Skin epidermis (tissue), 12 donors: ENCODE measurements at regions not wholly inside any gene's neighbourhood (a gene's known extent, or its start where the extent isn't known, plus 50 kb on each side); places are given as distances from the start of the nearest gene placed in this dataset.
"Not testable (repeated sequence)": the region's sequence is repeated elsewhere in the genome, so short reads cannot be mapped to it uniquely, and the experiment has no call there.

Source experiments
- H3K27ac ChIP-seq, 21 experiments: fragments of 200-600 bp; sonication (generic) in 11 of 21; one replicate each; pipeline ENCODE4 v1.5.0; 2020; ENCODE audit warnings: mild to moderate bottlenecking in 3 of 21, inconsistent platforms in 2 of 21, moderate library complexity in 2 of 21
- H3K4me3 ChIP-seq, 7 experiments: fragments of 200-600 bp; sonication (generic) in 2 of 7; one replicate each; pipeline ENCODE4 v1.5.0; 2020; ENCODE audit warnings: inconsistent platforms in 2 of 7, mild to moderate bottlenecking in 2 of 7, moderate library complexity in 1 of 7

- no peak overlapping the region for H3K4me3 ChIP-seq
- no peak overlapping the region for H3K27ac ChIP-seq
These were observed 155.6 kb downstream of the NDUFA10 start for GRCh38 chr2:239869272-239870155.

- Histone ChIP-seq H3K4me3 (no peak overlapping the region), H3K27ac (no peak overlapping the region)
These were observed 156.5 kb downstream of the NDUFA10 start for GRCh38 chr2:239868556-239869181.

- Histone ChIP-seq H3K27ac (no peak overlapping the region), H3K4me3 (no peak overlapping the region)
These were observed 158.4 kb downstream of the NDUFA10 start for GRCh38 chr2:239866778-239867177.

GRCh38 chr2:239866350-239866749, 158.8 kb downstream of the NDUFA10 start:
- H3K27ac ChIP-seq: no peak overlapping the region
- no peak overlapping the region for H3K4me3 ChIP-seq

GRCh38 chr2:239865856-239866255, 159.3 kb downstream of the NDUFA10 start:
- not testable (repeated sequence) for H3K27ac ChIP-seq, H3K4me3 ChIP-seq

GRCh38 chr2:239865059-239865639, 160.0 kb downstream of the NDUFA10 start:
- no peak overlapping the region for H3K27ac ChIP-seq

GRCh38 chr2:239864247-239865058, 160.7 kb downstream of the NDUFA10 start:
- Histone ChIP-seq H3K4me3 (no peak overlapping the region), H3K27ac (no peak overlapping the region)

More at GRCh38 chr2:239865059-239865639, 160.0 kb downstream of the NDUFA10 start:
- no peak overlapping the region for H3K4me3 ChIP-seq

GRCh38 chr2:239862613-239863012, 162.5 kb downstream of the NDUFA10 start:
- Histone ChIP-seq H3K4me3 (no peak overlapping the region), H3K27ac (no peak overlapping the region)

GRCh38 chr2:239858179-239858578, 167.0 kb downstream of the NDUFA10 start:
- no peak overlapping the region for H3K4me3 ChIP-seq
- H3K27ac ChIP-seq: peak overlapping the region in 1 of 21 experiments; percentile 31

- H3K27ac ChIP-seq: no peak overlapping the region
- no peak overlapping the region for H3K4me3 ChIP-seq
These were observed 167.6 kb downstream of the NDUFA10 start for GRCh38 chr2:239857591-239857990.

GRCh38 chr2:239856620-239857285, 168.4 kb downstream of the NDUFA10 start:
- no peak overlapping the region for H3K27ac ChIP-seq
- no peak overlapping the region for H3K4me3 ChIP-seq

GRCh38 chr2:239855863-239856587, 169.1 kb downstream of the NDUFA10 start:
- H3K27ac ChIP-seq: peak overlapping the region in 2 of 21 experiments; percentile 4 to 13
- H3K4me3 ChIP-seq: no peak overlapping the region

- H3K27ac ChIP-seq: no peak overlapping the region
- H3K4me3 ChIP-seq: no peak overlapping the region
These were observed 170.5 kb downstream of the NDUFA10 start for GRCh38 chr2:239854596-239854995.

- Histone ChIP-seq H3K27ac (no peak overlapping the region), H3K4me3 (no peak overlapping the region)
These were observed 171.3 kb downstream of the NDUFA10 start for GRCh38 chr2:239853706-239854327.

GRCh38 chr2:239853121-239853520, 172.0 kb downstream of the NDUFA10 start:
- H3K4me3 ChIP-seq: no peak overlapping the region
- no peak overlapping the region for H3K27ac ChIP-seq

GRCh38 chr2:239852272-239852671, 172.9 kb downstream of the NDUFA10 start:
- Histone ChIP-seq H3K27ac (no peak overlapping the region), H3K4me3 (no peak overlapping the region)

GRCh38 chr2:239846789-239847676, 178.1 kb downstream of the NDUFA10 start:
- H3K27ac ChIP-seq: no peak overlapping the region
- H3K4me3 ChIP-seq: no peak overlapping the region
